CD4-positive, alpha-beta T cell (primary cell): ENCODE measurements at regions not wholly inside any gene's neighbourhood (a gene's known extent, or its start where the extent isn't known, plus 50 kb on each side); places are given as distances from the start of the nearest gene placed in this dataset.

Experiments
- ATAC-seq: fragments of 200-7000 bp; cut with Tn5 transposase; one replicate; pipeline ENCODE4 v1.10.0; 2022; ENCODE audit warnings: mild to moderate bottlenecking; ENCODE audit not compliant: poor library complexity
- CTCF ChIA-PET: fragments of 350-600 bp; sonication (Branson Sonifier 250); formaldehyde crosslinking; loops from one replicate; lab custom pipeline; 2021; ENCODE audit warnings: antibody characterized with exemption, inconsistent platforms; lab: Charles Lee
- POLR2A ChIA-PET: fragments of 350-600 bp; sonication (Branson Sonifier 250); formaldehyde crosslinking; loops from one replicate; lab custom pipeline; 2021; ENCODE audit warnings: antibody characterized with exemption, inconsistent platforms; lab: Charles Lee
- DNase-seq, 14 experiments: peaks; one replicate each; pipeline ENCODE4 v3.0.0-alpha.2; 2013 to 2020; ENCODE audit warnings: mixed read lengths in 2 of 14
- H3K27ac ChIP-seq, 2 donors: one replicate each; pipeline versions ENCODE4 v1.5.1 to v1.7.0; 2013; ENCODE audit warnings: low read length in 2 of 2, low read depth in 1 of 2, mild to moderate bottlenecking in 1 of 2
- H3K27me3 ChIP-seq, 2 experiments: 1 replicate in 1 of 2; 2 replicates in 1 of 2; pipeline versions ENCODE4 v1.6.1 to v1.7.0; 2013; ENCODE audit warnings: low read length in 2 of 2, control low read depth in 1 of 2, mild to moderate bottlenecking in 1 of 2, moderate library complexity in 1 of 2; ENCODE audit not compliant: insufficient read depth in 2 of 2, control insufficient read depth in 1 of 2
- H3K36me3 ChIP-seq: one replicate; pipeline ENCODE4 v1.6.1; 2013; ENCODE audit warnings: low read length, control low read depth; ENCODE audit not compliant: insufficient read depth
- H3K4me1 ChIP-seq: one replicate; pipeline ENCODE4 v1.6.1; 2013; ENCODE audit warnings: low read length, control low read depth; ENCODE audit not compliant: insufficient read depth
- H3K4me3 ChIP-seq: one replicate; pipeline ENCODE4 v1.5.1; 2013; ENCODE audit warnings: mild to moderate bottlenecking, low read length, moderate library complexity
- H3K9me3 ChIP-seq, 2 experiments: 1 replicate in 1 of 2; 2 replicates in 1 of 2; pipeline versions ENCODE4 v1.6.1 to v1.7.0; 2013; ENCODE audit warnings: low read length in 2 of 2, mild to moderate bottlenecking in 2 of 2, control low read depth in 1 of 2, moderate library complexity in 1 of 2; ENCODE audit not compliant: control insufficient read depth in 1 of 2, insufficient read depth in 1 of 2
- H3K27ac Mint-ChIP-seq: one replicate; pipeline ENCODE4 v1.8.0; 2020; ENCODE audit warnings: mixed read lengths
- H3K27me3 Mint-ChIP-seq: one replicate; pipeline ENCODE4 v1.8.0; 2021; ENCODE audit warnings: mixed read lengths
- H3K36me3 Mint-ChIP-seq: one replicate; pipeline ENCODE4 v1.8.0; 2021; ENCODE audit warnings: low read depth, mixed read lengths
- H3K4me1 Mint-ChIP-seq: one replicate; pipeline ENCODE4 v1.8.0; 2021; ENCODE audit warnings: low read depth, mixed read lengths
- H3K4me3 Mint-ChIP-seq: one replicate; pipeline ENCODE4 v1.8.0; 2020; ENCODE audit warnings: mild to moderate bottlenecking, mixed read lengths
- H3K9me3 Mint-ChIP-seq: one replicate; pipeline ENCODE4 v1.8.0; 2020; ENCODE audit warnings: mixed read lengths
- intact Hi-C, 2 experiments: fragments of 100-400 bp; cut with DNase I in 1 of 2; cut with micrococcal nuclease in 1 of 2; formaldehyde crosslinking; loops; one replicate each; pipeline versions ENCODE4 v1.15.1 to v1.9.0; 2023 to 2025; cut with DNase I, micrococcal nuclease
- TF ChIP-seq, protein P1 (sequence below): fragments of 200-600 bp; IDR thresholded peaks from one replicate; pipeline ENCODE4 v1.8.0; 2022; ENCODE audit warnings: antibody characterized with exemption, mild to moderate bottlenecking

DNA sequence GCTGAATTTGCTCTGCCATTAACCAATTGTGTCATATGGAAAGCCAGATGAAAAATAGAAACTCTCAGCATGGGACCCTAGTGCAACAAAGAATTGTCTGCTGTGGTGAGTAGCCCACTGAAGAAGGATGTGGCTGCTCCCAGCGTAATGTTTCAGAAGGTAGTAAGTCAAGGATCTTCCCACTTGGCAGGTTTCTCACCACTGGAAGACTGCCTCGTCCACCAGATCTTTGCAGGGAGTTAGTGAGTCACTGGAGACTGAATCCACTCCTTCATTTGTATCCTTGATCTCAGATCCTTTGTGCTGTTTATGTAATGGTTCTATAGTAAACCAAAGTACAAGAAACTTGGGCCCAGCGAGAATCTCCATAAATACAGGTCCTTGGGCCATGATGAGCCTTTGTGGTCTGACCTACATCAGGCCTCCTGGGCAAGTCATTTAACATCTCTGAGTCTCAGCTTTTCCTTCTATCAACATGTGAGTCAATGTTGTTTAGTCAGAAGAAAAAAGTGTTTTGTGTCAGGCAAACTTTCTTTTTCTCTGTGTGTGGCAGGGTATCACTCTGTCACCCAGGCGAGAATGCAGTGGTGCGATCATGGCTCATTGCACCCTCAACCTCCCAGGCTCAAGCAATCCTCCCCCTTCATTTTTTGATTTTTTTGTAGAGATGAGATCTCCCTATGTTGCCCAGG, 78.0 kb upstream of the CCDC160 start:
- no peak overlapping the region for H3K4me3 ChIP-seq
- no peak for ATAC-seq
- no peaks in the 10 kb centered on the region for H3K27me3 ChIP-seq
- H3K4me1 Mint-ChIP-seq = no peaks in the 10 kb centered on the region
- intact Hi-C loops = no loop called here
- ChIA-PET POLR2A (no interaction called here), CTCF (no interaction called here)
- no peak overlapping the region for H3K27ac ChIP-seq
- no peaks in the 10 kb centered on the region for H3K36me3 Mint-ChIP-seq
- no peaks in the 10 kb centered on the region for H3K9me3 ChIP-seq
- no peak overlapping the region for H3K4me3 Mint-ChIP-seq
- no peaks in the 10 kb centered on the region for H3K36me3 ChIP-seq
- no peak overlapping the region for H3K27ac Mint-ChIP-seq
- TF ChIP-seq, protein P1, sequence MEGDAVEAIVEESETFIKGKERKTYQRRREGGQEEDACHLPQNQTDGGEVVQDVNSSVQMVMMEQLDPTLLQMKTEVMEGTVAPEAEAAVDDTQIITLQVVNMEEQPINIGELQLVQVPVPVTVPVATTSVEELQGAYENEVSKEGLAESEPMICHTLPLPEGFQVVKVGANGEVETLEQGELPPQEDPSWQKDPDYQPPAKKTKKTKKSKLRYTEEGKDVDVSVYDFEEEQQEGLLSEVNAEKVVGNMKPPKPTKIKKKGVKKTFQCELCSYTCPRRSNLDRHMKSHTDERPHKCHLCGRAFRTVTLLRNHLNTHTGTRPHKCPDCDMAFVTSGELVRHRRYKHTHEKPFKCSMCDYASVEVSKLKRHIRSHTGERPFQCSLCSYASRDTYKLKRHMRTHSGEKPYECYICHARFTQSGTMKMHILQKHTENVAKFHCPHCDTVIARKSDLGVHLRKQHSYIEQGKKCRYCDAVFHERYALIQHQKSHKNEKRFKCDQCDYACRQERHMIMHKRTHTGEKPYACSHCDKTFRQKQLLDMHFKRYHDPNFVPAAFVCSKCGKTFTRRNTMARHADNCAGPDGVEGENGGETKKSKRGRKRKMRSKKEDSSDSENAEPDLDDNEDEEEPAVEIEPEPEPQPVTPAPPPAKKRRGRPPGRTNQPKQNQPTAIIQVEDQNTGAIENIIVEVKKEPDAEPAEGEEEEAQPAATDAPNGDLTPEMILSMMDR = no peak
- H3K9me3 Mint-ChIP-seq = no peaks in the 10 kb centered on the region
- DNase-seq = no peak
- no peaks in the 10 kb centered on the region for H3K4me1 ChIP-seq
- H3K27me3 Mint-ChIP-seq = no peaks in the 10 kb centered on the region

DNA sequence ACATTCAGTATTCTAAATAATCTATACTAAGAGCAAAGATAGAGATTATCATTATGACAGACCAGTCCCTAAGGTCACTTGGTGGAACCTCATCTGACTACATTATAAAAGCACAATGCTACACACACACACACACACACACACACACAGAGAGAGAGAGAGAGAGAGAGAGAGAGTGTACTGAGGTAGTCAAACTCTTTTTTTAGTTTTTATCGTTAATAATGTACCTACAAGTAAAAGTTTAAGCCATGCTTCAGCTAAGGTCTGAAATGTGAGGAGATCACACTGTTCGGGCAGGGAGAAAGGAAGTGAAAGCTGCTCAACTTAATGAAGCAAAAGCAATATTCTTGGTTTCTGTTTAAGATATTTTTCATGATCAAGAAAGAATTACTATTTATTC, 75.8 kb upstream of the CCDC160 start:
- Histone ChIP-seq H3K9me3 (no peaks in the 10 kb centered on the region), H3K36me3 (no peaks in the 10 kb centered on the region), H3K27me3 (no peaks in the 10 kb centered on the region), H3K4me1 (no peaks in the 10 kb centered on the region), H3K4me3 (no peak overlapping the region), H3K27ac (no peak overlapping the region)
- Mint-ChIP-seq H3K27ac (no peak overlapping the region), H3K4me3 (no peak overlapping the region), H3K27me3 (no peaks in the 10 kb centered on the region), H3K36me3 (no peaks in the 10 kb centered on the region), H3K4me1 (no peaks in the 10 kb centered on the region), H3K9me3 (no peaks in the 10 kb centered on the region)
- POLR2A ChIA-PET = no interaction called here
- CTCF ChIA-PET = interaction anchor here (1.3 kb wide), 1 partner anchor 13 kb away, joined by 4 read pairs; no protein-coding TSS in a partner anchor
- TF ChIP-seq, protein P1 = no peak
- DNase-seq (no peak), ATAC-seq (no peak)
- intact Hi-C loops = no loop called here

GRCh38 chrX:134162032-134162431, 75.0 kb upstream of the CCDC160 start:
- no peak for DNase-seq
- H3K9me3 Mint-ChIP-seq = no peaks in the 10 kb centered on the region
- CTCF ChIA-PET = interaction anchor here (1.3 kb wide), 1 partner anchor 12 kb away, joined by 4 read pairs; no protein-coding TSS in a partner anchor
- no peaks in the 10 kb centered on the region for H3K27me3 Mint-ChIP-seq
- Histone ChIP-seq H3K36me3 (no peaks in the 10 kb centered on the region), H3K4me1 (no peaks in the 10 kb centered on the region), H3K27ac (no peak overlapping the region), H3K9me3 (no peaks in the 10 kb centered on the region), H3K27me3 (no peaks in the 10 kb centered on the region), H3K4me3 (no peak overlapping the region)
- intact Hi-C loops = no loop called here
- H3K27ac Mint-ChIP-seq = no peak overlapping the region
- POLR2A ChIA-PET = no interaction called here
- H3K4me1 Mint-ChIP-seq = no peaks in the 10 kb centered on the region
- no peaks in the 10 kb centered on the region for H3K36me3 Mint-ChIP-seq
- ATAC-seq = no peak
- TF ChIP-seq, protein P1 = no peak
- no peak overlapping the region for H3K4me3 Mint-ChIP-seq
